Smooth muscle cell (in vitro differentiated cells): ENCODE measurements at regions not wholly inside any gene's neighbourhood (a gene's known extent, or its start where the extent isn't known, plus 50 kb on each side); places are given as distances from the start of the nearest gene placed in this dataset.

Experiments used
- DNase-seq: peaks from one replicate; lab custom pipeline; 2025; ENCODE audit not compliant: unreplicated experiment; lab: John Stamatoyannopoulos, UW
- H2AFZ ChIP-seq: fragments of 200-600 bp; sonication (generic); 2 replicates; pipeline ENCODE4 v1.6.0; 2016; ENCODE audit warnings: antibody characterized with exemption, low read depth, mild to moderate bottlenecking
- H3F3A ChIP-seq: fragments of 200-600 bp; sonication (generic); 2 replicates; pipeline ENCODE4 v1.6.0; 2017; ENCODE audit warnings: antibody characterized with exemption, low read depth
- H3K27ac ChIP-seq: fragments of 200-600 bp; sonication (generic); 2 replicates; pipeline ENCODE4 v1.5.1; 2016; ENCODE audit warnings: low read depth, mild to moderate bottlenecking
- H3K27me3 ChIP-seq: fragments of 200-600 bp; sonication (generic); 2 replicates; pipeline ENCODE4 v1.6.1; 2016; ENCODE audit warnings: low read depth, mild to moderate bottlenecking
- H3K36me3 ChIP-seq: fragments of 200-600 bp; sonication (generic); 2 replicates; pipeline ENCODE4 v1.5.1; 2016; ENCODE audit warnings: low read depth
- H3K4me1 ChIP-seq: fragments of 200-600 bp; sonication (generic); 2 replicates; pipeline ENCODE4 v1.5.1; 2016; ENCODE audit warnings: low read depth
- H3K4me2 ChIP-seq: fragments of 200-600 bp; sonication (generic); 2 replicates; pipeline ENCODE4 v1.6.0; 2016; ENCODE audit warnings: mild to moderate bottlenecking
- H3K4me3 ChIP-seq: fragments of 200-600 bp; sonication (generic); 2 replicates; pipeline ENCODE4 v1.5.1; 2016; ENCODE audit warnings: mild to moderate bottlenecking
- H3K79me2 ChIP-seq: fragments of 200-600 bp; sonication (generic); 2 replicates; pipeline ENCODE4 v1.6.0; 2016; ENCODE audit warnings: low read depth, mild to moderate bottlenecking
- H3K9ac ChIP-seq: fragments of 200-600 bp; sonication (generic); 2 replicates; pipeline ENCODE4 v1.6.0; 2016; ENCODE audit warnings: low read depth
- H3K9me3 ChIP-seq: fragments of 200-600 bp; sonication (generic); replicated peaks from 2 replicates; pipeline ENCODE4 v1.5.1; 2016; ENCODE audit warnings: low read depth
- H4K20me1 ChIP-seq: fragments of 200-600 bp; sonication (generic); 2 replicates; pipeline ENCODE4 v1.6.0; 2016; ENCODE audit warnings: low read depth
- CTCF ChIP-seq: fragments of 200-600 bp; sonication (generic); IDR thresholded peaks from 2 replicates; pipeline ENCODE4 v1.5.1; 2017; ENCODE audit warnings: borderline replicate concordance, mild to moderate bottlenecking, antibody characterized with exemption; ENCODE audit not compliant: insufficient read depth, poor library complexity, severe bottlenecking
- WGBS: methylation state at CpG from one replicate; pipeline ENCODE4 v1.1.7; 2016; ENCODE audit warnings: low lambda C conversion rate; 5-methylcytosine and 5-hydroxymethylcytosine counted together

- Histone ChIP-seq H3K27ac (no peak overlapping the region), H3K9ac (no peak overlapping the region), H4K20me1 (no peaks in the 10 kb centered on the region), H3K79me2 (no peaks in the 10 kb centered on the region), H3K27me3 (peaks cover 3% of the 10 kb centered on the region), H2AFZ (no peak overlapping the region), H3F3A (no peaks in the 10 kb centered on the region), H3K4me1 (no peaks in the 10 kb centered on the region), H3K9me3 (no peaks in the 10 kb centered on the region), H3K36me3 (no peaks in the 10 kb centered on the region), H3K4me3 (no peak overlapping the region), H3K4me2 (no peak overlapping the region)
- 84% methylated on average over 5 of the region's 5 CpGs for WGBS
- DNase-seq: no peak
- TF ChIP-seq CTCF: no peak
These were observed 339.7 kb upstream of the VCX start for GRCh38 chrX:7503251-7503650.

GRCh38 chrX:7500386-7500785 is 342.6 kb upstream of the VCX start:
- TF ChIP-seq CTCF: no peak
- WGBS: 74% methylated on average over 3 of the region's 3 CpGs
- Histone ChIP-seq H3K9me3 (no peaks in the 10 kb centered on the region), H3K9ac (no peak overlapping the region), H3K79me2 (no peaks in the 10 kb centered on the region), H3K4me3 (no peak overlapping the region), H3K4me2 (no peak overlapping the region), H3K27ac (no peak overlapping the region), H3F3A (no peaks in the 10 kb centered on the region), H4K20me1 (no peaks in the 10 kb centered on the region), H3K36me3 (no peaks in the 10 kb centered on the region), H3K27me3 (peaks cover 3% of the 10 kb centered on the region), H2AFZ (no peak overlapping the region), H3K4me1 (no peaks in the 10 kb centered on the region)
- DNase-seq: no peak

GRCh38 chrX:7486505-7486904 is 338.6 kb upstream of the PUDP start:
- WGBS: 65% methylated on average over 3 of the region's 3 CpGs

More at GRCh38 chrX:7486505-7486904, 338.6 kb upstream of the PUDP start:
- Histone ChIP-seq H3K9me3 (no peaks in the 10 kb centered on the region), H3K79me2 (no peaks in the 10 kb centered on the region), H3K4me2 (no peak overlapping the region), H2AFZ (no peak overlapping the region), H3K4me3 (no peak overlapping the region), H3F3A (no peaks in the 10 kb centered on the region), H3K27ac (no peak overlapping the region), H3K36me3 (no peaks in the 10 kb centered on the region), H3K27me3 (no peaks in the 10 kb centered on the region), H4K20me1 (no peaks in the 10 kb centered on the region), H3K9ac (no peak overlapping the region), H3K4me1 (no peaks in the 10 kb centered on the region)
- DNase-seq: no peak
- no peak for TF ChIP-seq CTCF
